NCI-H2196 (cell line): ENCODE measurements at regions not wholly inside any gene's neighbourhood (a gene's known extent, or its start where the extent isn't known, plus 50 kb on each side); places are given as distances from the start of the nearest gene placed in this dataset.

ENCODE experiments used
- DNase-seq: peaks from one replicate; lab custom pipeline; 2025; ENCODE audit not compliant: unreplicated experiment; lab: John Stamatoyannopoulos, UW

GRCh38 chr4:15262396-15262795 lies 165.4 kb upstream of the C1QTNF7 start:
- DNase-seq = no peak

GRCh38 chr4:15270201-15270600 lies 157.6 kb upstream of the C1QTNF7 start:
- no peak for DNase-seq

- DNase-seq = no peak
Observed at GRCh38 chr4:15286041-15286440, 141.8 kb upstream of the C1QTNF7 start.

GRCh38 chr4:15291122-15291521 lies 136.7 kb upstream of the C1QTNF7 start:
- no peak for DNase-seq

GRCh38 chr4:15293711-15294110 lies 134.1 kb upstream of the C1QTNF7 start:
- no peak for DNase-seq

- no peak for DNase-seq
Observed at GRCh38 chr4:15294202-15294601, 133.6 kb upstream of the C1QTNF7 start.

GRCh38 chr4:15294832-15295231 lies 133.0 kb upstream of the C1QTNF7 start:
- DNase-seq = no peak

- DNase-seq = no peak
Observed at GRCh38 chr4:15295421-15296162, 132.2 kb upstream of the C1QTNF7 start.

- no peak for DNase-seq
Observed at GRCh38 chr4:15297344-15297743, 130.5 kb upstream of the C1QTNF7 start.

- DNase-seq = no peak
Observed at GRCh38 chr4:15299627-15300026, 128.2 kb upstream of the C1QTNF7 start.

GRCh38 chr4:15303052-15303641 lies 124.7 kb upstream of the C1QTNF7 start:
- DNase-seq = no peak

- no peak for DNase-seq
Observed at GRCh38 chr4:15314974-15315373, 112.9 kb upstream of the C1QTNF7 start.

GRCh38 chr4:15317246-15317645 lies 110.6 kb upstream of the C1QTNF7 start:
- no peak for DNase-seq

- no peak for DNase-seq
Observed at GRCh38 chr4:15318621-15319348, 109.0 kb upstream of the C1QTNF7 start.

- no peak for DNase-seq
Observed at GRCh38 chr4:15320121-15320678, 107.6 kb upstream of the C1QTNF7 start.

GRCh38 chr4:15322006-15322405 lies 105.8 kb upstream of the C1QTNF7 start:
- DNase-seq = no peak

- no peak for DNase-seq
Observed at GRCh38 chr4:15325987-15326386, 101.8 kb upstream of the C1QTNF7 start.

GRCh38 chr4:15327311-15328298 lies 100.2 kb upstream of the C1QTNF7 start:
- no peak for DNase-seq

- DNase-seq = no peak
Observed at GRCh38 chr4:15331930-15332329, 95.9 kb upstream of the C1QTNF7 start.

- DNase-seq = no peak
Observed at GRCh38 chr4:15332377-15332776, 95.5 kb upstream of the C1QTNF7 start.
